Endothelial cell of umbilical vein (primary cell): ENCODE measurements at regions not wholly inside any gene's neighbourhood (a gene's known extent, or its start where the extent isn't known, plus 50 kb on each side); places are given as distances from the start of the nearest gene placed in this dataset.

Experiments used
- CTCF ChIP-seq, 2 donors: IDR thresholded peaks; 1 replicate in 1 of 2; 2 replicates in 1 of 2; pipeline ENCODE4 v1.5.1; 2011; ENCODE audit warnings: low read length in 2 of 2, mild to moderate bottlenecking in 2 of 2, moderate library complexity in 2 of 2, control low read depth in 1 of 2, inconsistent platforms in 1 of 2, low read depth in 1 of 2; ENCODE audit not compliant: insufficient read depth in 1 of 2; ENCODE audit errors: extremely low read depth in 1 of 2
- EZH2 ChIP-seq: IDR thresholded peaks from 2 replicates; pipeline ENCODE4 v1.6.1; 2012; ENCODE audit warnings: borderline replicate concordance, low read depth, mild to moderate bottlenecking, moderate library complexity, low read length, inconsistent platforms; ENCODE audit not compliant: severe bottlenecking
- FOS ChIP-seq: IDR thresholded peaks from 2 replicates; pipeline ENCODE4 v1.6.1; 2011; ENCODE audit warnings: mild to moderate bottlenecking, low read length, moderate library complexity, borderline replicate concordance; ENCODE audit not compliant: insufficient read depth
- GATA2 ChIP-seq: IDR thresholded peaks from 2 replicates; pipeline ENCODE4 v1.7.0; 2011; ENCODE audit warnings: low read depth, mild to moderate bottlenecking, moderate library complexity, mixed read lengths, low read length; ENCODE audit not compliant: insufficient read length, insufficient read depth
- JUN ChIP-seq: IDR thresholded peaks from 2 replicates; pipeline ENCODE4 v1.6.1; 2011; ENCODE audit warnings: borderline replicate concordance, low read depth; ENCODE audit not compliant: insufficient read length, insufficient read depth
- MAX ChIP-seq: IDR thresholded peaks from 2 replicates; pipeline ENCODE4 v1.6.1; 2011; ENCODE audit not compliant: insufficient read depth, insufficient read length
- MYC ChIP-seq: IDR thresholded peaks from one replicate; pipeline ENCODE4 v1.6.1; 2011; ENCODE audit warnings: mild to moderate bottlenecking, low read depth, low read length
- POLR2A ChIP-seq: IDR thresholded peaks from 2 replicates; pipeline ENCODE4 v1.6.1; 2012; ENCODE audit warnings: low read depth, mild to moderate bottlenecking, control low read depth, low read length
- POLR2AphosphoS5 ChIP-seq: IDR thresholded peaks from 2 replicates; pipeline ENCODE4 v1.6.1; 2012; ENCODE audit warnings: low read depth, mild to moderate bottlenecking, control low read depth, low read length, moderate library complexity; ENCODE audit not compliant: insufficient read depth

GRCh38 chr4:152047451-152047850 lies 286.6 kb upstream of the GATB start:
- no peak for TF ChIP-seq CTCF (IDR thresholded peaks at IDR 0.05; ENCODE audit: extremely low read depth in 1 of 2, insufficient read depth in 1 of 2, low read depth in 1 of 2, low read length in 2 of 2)
- no peak for TF ChIP-seq POLR2A
- no peak for TF ChIP-seq JUN
- no peak for TF ChIP-seq MAX
- no peak for TF ChIP-seq MYC
- TF ChIP-seq EZH2: no peak
- no peak for TF ChIP-seq POLR2AphosphoS5
- TF ChIP-seq GATA2: no peak
- TF ChIP-seq FOS: no peak
